Hepatocyte (in vitro differentiated cells): ENCODE measurements at regions not wholly inside any gene's neighbourhood (a gene's known extent, or its start where the extent isn't known, plus 50 kb on each side); places are given as distances from the start of the nearest gene placed in this dataset.

ENCODE experiments used
- EZH2 ChIP-seq: fragments of 200-600 bp; sonication (generic); IDR thresholded peaks from 2 replicates; pipeline ENCODE4 v1.6.1; 2016; ENCODE audit warnings: antibody characterized with exemption, mild to moderate bottlenecking, borderline replicate concordance
- TF ChIP-seq, protein P1 (sequence below): fragments of 200-600 bp; sonication (generic); IDR thresholded peaks from 2 replicates; pipeline ENCODE4 v1.5.1; 2016; ENCODE audit warnings: antibody characterized with exemption, mild to moderate bottlenecking; ENCODE audit not compliant: poor library complexity

DNA sequence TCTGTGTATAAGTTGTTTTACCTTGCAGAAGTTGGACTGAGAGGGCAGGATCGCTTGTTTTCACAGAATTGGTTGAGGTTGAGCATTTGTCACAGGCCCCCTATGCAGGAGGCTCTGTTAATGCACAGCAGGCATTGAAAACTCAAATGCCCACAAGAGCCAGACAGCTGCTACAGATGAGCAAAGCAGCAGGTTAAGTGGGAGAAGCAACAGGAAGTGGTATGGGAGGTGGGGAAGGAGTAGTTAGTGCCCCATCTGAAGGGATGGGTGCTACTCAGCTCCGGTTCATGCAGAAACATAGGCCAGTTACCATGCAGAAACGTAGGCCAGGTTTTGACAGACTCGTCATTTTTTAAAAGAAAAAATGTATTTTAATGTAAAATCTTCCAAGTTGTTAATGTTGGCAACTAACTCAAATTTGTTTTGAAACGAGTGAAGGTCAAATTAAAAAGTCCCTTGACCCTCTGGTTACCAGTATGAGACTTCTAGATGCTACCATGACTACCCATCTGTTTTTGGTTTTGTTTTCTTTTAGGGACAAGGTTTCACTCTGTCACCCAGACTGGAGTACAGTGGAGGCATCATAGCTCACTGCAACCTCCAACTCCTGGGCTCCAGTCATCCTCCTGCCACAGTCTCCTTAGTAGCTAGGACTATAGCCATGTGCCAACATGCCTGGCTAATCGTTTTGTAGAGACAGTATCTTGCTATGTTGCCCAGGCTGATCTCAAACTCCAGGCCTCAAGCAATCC, 84.7 kb upstream of the FRMD6 start:
- TF ChIP-seq, protein P1, sequence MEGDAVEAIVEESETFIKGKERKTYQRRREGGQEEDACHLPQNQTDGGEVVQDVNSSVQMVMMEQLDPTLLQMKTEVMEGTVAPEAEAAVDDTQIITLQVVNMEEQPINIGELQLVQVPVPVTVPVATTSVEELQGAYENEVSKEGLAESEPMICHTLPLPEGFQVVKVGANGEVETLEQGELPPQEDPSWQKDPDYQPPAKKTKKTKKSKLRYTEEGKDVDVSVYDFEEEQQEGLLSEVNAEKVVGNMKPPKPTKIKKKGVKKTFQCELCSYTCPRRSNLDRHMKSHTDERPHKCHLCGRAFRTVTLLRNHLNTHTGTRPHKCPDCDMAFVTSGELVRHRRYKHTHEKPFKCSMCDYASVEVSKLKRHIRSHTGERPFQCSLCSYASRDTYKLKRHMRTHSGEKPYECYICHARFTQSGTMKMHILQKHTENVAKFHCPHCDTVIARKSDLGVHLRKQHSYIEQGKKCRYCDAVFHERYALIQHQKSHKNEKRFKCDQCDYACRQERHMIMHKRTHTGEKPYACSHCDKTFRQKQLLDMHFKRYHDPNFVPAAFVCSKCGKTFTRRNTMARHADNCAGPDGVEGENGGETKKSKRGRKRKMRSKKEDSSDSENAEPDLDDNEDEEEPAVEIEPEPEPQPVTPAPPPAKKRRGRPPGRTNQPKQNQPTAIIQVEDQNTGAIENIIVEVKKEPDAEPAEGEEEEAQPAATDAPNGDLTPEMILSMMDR: no peak
- no peak for TF ChIP-seq EZH2
